ENCODE measurements at regions not wholly inside any gene's neighbourhood (a gene's known extent, or its start where the extent isn't known, plus 50 kb on each side); places are given as distances from the start of the nearest gene placed in this dataset.

DNA sequence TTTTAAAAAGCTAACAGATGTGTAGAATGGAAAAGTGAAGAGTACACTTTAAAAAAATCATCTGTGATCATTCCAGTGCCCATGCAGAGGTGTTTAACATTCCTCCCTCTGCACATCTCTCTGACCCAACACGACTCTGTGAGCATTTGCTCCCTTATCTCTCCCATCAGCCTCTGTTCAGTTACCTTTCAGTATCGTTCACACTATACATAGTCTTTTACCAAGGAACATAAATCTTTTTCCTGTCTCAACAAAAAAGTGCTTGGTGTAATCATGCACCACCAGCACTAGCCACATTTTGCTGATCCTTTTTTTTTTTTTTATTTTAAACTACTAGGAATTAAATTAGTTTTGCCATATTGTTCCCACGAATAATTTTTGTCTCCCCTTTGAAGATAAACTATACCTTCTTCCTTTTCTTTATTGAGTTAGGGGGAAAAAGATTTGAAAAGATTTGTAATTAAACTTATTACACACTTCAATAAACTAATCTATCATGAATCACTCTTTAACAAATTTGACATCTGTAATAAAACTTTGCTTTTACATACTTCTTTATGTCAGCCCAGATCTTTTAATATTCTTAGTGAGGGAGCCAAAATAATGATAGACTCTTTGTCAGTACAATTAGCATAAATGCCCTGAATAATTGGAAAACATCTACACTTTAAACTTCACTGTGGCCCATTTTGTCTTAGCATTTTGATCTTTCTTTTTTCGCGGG, 489.8 kb upstream of the FANCL start:
- TF ChIP-seq, protein P1, sequence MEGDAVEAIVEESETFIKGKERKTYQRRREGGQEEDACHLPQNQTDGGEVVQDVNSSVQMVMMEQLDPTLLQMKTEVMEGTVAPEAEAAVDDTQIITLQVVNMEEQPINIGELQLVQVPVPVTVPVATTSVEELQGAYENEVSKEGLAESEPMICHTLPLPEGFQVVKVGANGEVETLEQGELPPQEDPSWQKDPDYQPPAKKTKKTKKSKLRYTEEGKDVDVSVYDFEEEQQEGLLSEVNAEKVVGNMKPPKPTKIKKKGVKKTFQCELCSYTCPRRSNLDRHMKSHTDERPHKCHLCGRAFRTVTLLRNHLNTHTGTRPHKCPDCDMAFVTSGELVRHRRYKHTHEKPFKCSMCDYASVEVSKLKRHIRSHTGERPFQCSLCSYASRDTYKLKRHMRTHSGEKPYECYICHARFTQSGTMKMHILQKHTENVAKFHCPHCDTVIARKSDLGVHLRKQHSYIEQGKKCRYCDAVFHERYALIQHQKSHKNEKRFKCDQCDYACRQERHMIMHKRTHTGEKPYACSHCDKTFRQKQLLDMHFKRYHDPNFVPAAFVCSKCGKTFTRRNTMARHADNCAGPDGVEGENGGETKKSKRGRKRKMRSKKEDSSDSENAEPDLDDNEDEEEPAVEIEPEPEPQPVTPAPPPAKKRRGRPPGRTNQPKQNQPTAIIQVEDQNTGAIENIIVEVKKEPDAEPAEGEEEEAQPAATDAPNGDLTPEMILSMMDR (IDR thresholded peaks at IDR 0.05; ENCODE audit: low read length) = no peak
- TF ChIP-seq EZH2 (IDR thresholded peaks at IDR 0.05; ENCODE audit: borderline replicate concordance, low read length) = no peak

Data from OCI-LY1 (cell line).